ENCODE measurements at regions not wholly inside any gene's neighbourhood (a gene's known extent, or its start where the extent isn't known, plus 50 kb on each side); places are given as distances from the start of the nearest gene placed in this dataset.

- DNase-seq, result no peak
These were observed 470.1 kb upstream of the NR2F2 start for GRCh38 chr15:95860406-95860805.

- DNase-seq, result no peak
These were observed 466.0 kb upstream of the NR2F2 start for GRCh38 chr15:95864467-95864886.

GRCh38 chr15:95865330-95865739 lies 465.2 kb upstream of the NR2F2 start:
- DNase-seq, result no peak

- DNase-seq, result no peak
These were observed 463.6 kb upstream of the NR2F2 start for GRCh38 chr15:95866711-95867440.

GRCh38 chr15:95868450-95868849 lies 462.1 kb upstream of the NR2F2 start:
- no peak for DNase-seq

- no peak for DNase-seq
These were observed 461.5 kb upstream of the NR2F2 start for GRCh38 chr15:95868970-95869369.

GRCh38 chr15:95869920-95870319 lies 460.6 kb upstream of the NR2F2 start:
- DNase-seq, result peak; percentile 20

- no peak for DNase-seq
These were observed 458.1 kb upstream of the NR2F2 start for GRCh38 chr15:95872366-95872771.

- no peak for DNase-seq
These were observed 455.9 kb upstream of the NR2F2 start for GRCh38 chr15:95874637-95875036.

GRCh38 chr15:95875121-95875643 lies 455.3 kb upstream of the NR2F2 start:
- DNase-seq, result no peak

- peak; percentile 53 for DNase-seq
These were observed 450.4 kb upstream of the NR2F2 start for GRCh38 chr15:95880031-95880570.

- DNase-seq, result no peak
These were observed 449.9 kb upstream of the NR2F2 start for GRCh38 chr15:95880630-95881029.

- no peak for DNase-seq
These were observed 447.4 kb upstream of the NR2F2 start for GRCh38 chr15:95883064-95883463.

GRCh38 chr15:95884276-95884675 lies 446.2 kb upstream of the NR2F2 start:
- no peak for DNase-seq

GRCh38 chr15:95887666-95888390 lies 442.7 kb upstream of the NR2F2 start:
- DNase-seq, result no peak

- DNase-seq, result peak; percentile 24
These were observed 441.7 kb upstream of the NR2F2 start for GRCh38 chr15:95888762-95889161.

GRCh38 chr15:95894407-95894956 lies 436.0 kb upstream of the NR2F2 start:
- peak; percentile 60 for DNase-seq

GRCh38 chr15:95895508-95895907 lies 435.0 kb upstream of the NR2F2 start:
- DNase-seq, result no peak

- no peak for DNase-seq
These were observed 432.8 kb upstream of the NR2F2 start for GRCh38 chr15:95897651-95898050.

GRCh38 chr15:95898761-95899160 lies 431.7 kb upstream of the NR2F2 start:
- DNase-seq, result no peak

GRCh38 chr15:95901271-95901670 lies 429.2 kb upstream of the NR2F2 start:
- DNase-seq, result no peak

- no peak for DNase-seq
These were observed 427.9 kb upstream of the NR2F2 start for GRCh38 chr15:95902606-95903005.

GRCh38 chr15:95903352-95903751 lies 427.1 kb upstream of the NR2F2 start:
- DNase-seq, result no peak

Data from OCI-M1 (cell line).